Gastrocnemius medialis (tissue), 4 donors: ENCODE measurements at regions not wholly inside any gene's neighbourhood (a gene's known extent, or its start where the extent isn't known, plus 50 kb on each side); places are given as distances from the start of the nearest gene placed in this dataset.
A peak's percentile ranks its signal among the peaks of the same experiment; 100 is the strongest.

Source experiments
- ATAC-seq, 2 donors: fragments of 150-250 bp; one replicate each; pipeline ENCODE4 v1.9.1; 2016
- DNase-seq, 2 donors: peaks; one replicate each; pipeline ENCODE4 v3.0.0-alpha.2; 2019
- H3K27ac ChIP-seq, 4 donors: fragments of 200-600 bp; sonication (generic); 1 replicate in 1 of 4; 2 replicates in 3 of 4; pipeline ENCODE4 v1.5.1; 2016 to 2018; ENCODE audit warnings: mild to moderate bottlenecking in 2 of 4, moderate library complexity in 1 of 4
- H3K27me3 ChIP-seq, 3 donors: fragments of 200-600 bp; sonication (generic) in 2 of 3; 1 replicate in 1 of 3; 2 replicates in 2 of 3; pipeline versions ENCODE4 v1.5.1 to v1.6.0; 2016 to 2019; ENCODE audit warnings: mild to moderate bottlenecking in 1 of 3, moderate library complexity in 1 of 3
- H3K36me3 ChIP-seq, 2 donors: fragments of 200-600 bp; sonication (generic) in 1 of 2; one replicate each; pipeline ENCODE4 v1.5.1; 2017 to 2018
- H3K4me1 ChIP-seq, 2 donors: fragments of 200-600 bp; sonication (generic) in 1 of 2; one replicate each; pipeline ENCODE4 v1.5.1; 2016 to 2017; ENCODE audit warnings: mild to moderate bottlenecking in 2 of 2
- H3K4me3 ChIP-seq, 4 donors: fragments of 200-600 bp; sonication (generic) in 3 of 4; 1 replicate in 1 of 4; 2 replicates in 3 of 4; pipeline ENCODE4 v1.5.1; 2016 to 2019; ENCODE audit warnings: mild to moderate bottlenecking in 2 of 4
- H3K9me3 ChIP-seq, 3 donors: fragments of 200-600 bp; sonication (generic) in 2 of 3; 1 replicate in 1 of 3; 2 replicates in 2 of 3; pipeline ENCODE4 v1.5.1; 2016 to 2019
- POLR2A ChIP-seq, 2 donors: fragments of 450-650 bp; IDR thresholded peaks; one replicate each; pipeline ENCODE4 v1.6.1; 2017; ENCODE audit warnings: antibody characterized with exemption in 2 of 2, mild to moderate bottlenecking in 2 of 2, moderate library complexity in 2 of 2
- in situ Hi-C, 4 donors: fragments of 200-750 bp; cut with MboI; loops; one replicate each; pipeline versions ENCODE4 v1.15.0 to v1.8.0; 2017; ENCODE audit warnings: low sequenced_read_pairs in 4 of 4
- intact Hi-C: fragments of 100-400 bp; cut with DNase I; formaldehyde crosslinking; loops from one replicate; pipeline ENCODE4 v1.15.1; 2023; ENCODE audit warnings: low total_unique reads
- TF ChIP-seq, protein P1 (sequence below), 5 experiments: fragments of 450-650 bp in 3 of 5; fragments of 200-600 bp in 2 of 5; sonication (generic) in 2 of 5; IDR thresholded peaks in 4 of 5; conservative IDR thresholded peaks in 1 of 5; 1 replicate in 4 of 5; 2 replicates in 1 of 5; pipeline ENCODE4 v1.5.1; 2016 to 2019; ENCODE audit warnings: antibody characterized with exemption in 5 of 5, mild to moderate bottlenecking in 3 of 5, moderate library complexity in 3 of 5

DNA sequence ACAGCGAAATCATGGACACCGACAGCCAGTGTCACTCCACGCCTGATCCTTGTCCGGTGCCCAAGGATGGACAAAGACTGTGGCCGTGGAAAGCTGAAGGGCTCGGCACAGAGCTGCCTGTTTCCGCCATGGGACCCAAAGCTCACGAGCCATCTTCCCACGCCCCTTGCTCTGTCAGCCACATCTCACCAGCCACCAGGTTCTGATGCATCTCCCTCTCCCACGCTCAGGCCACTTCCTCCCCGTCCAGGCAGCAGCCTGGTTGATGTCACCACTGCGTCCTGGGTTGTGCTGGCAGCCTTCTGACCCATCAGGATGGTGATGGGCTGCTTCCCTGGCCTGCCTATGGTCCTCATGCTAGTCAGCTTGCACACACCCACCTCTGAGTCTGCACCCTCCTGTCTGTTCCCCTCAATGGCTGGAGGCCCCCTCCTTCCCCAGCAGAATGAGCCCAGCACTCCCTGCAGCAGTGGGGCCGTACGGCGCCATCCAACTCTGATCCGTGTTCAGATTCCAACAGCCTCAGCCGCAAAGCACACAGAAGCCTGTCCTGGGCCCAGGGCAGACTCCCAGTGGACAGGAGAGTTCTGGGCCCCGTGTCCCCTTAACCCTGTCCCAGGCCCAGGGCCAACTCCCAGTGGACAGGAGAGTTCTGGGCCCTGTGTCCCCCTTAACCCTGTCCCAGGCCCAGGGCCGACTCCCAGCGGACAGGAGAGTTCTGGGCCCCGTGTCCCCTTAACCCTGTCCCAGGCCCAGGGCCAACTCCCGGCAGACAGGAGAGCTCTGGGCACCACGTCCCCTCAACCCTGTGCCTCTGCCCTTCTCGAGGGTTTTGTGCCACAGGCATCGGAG lies 259.5 kb downstream of the BRD1 start:
- in situ Hi-C loops: no loop called here
- peak in 1 of 2 donors; percentile 3 for DNase-seq

DNA sequence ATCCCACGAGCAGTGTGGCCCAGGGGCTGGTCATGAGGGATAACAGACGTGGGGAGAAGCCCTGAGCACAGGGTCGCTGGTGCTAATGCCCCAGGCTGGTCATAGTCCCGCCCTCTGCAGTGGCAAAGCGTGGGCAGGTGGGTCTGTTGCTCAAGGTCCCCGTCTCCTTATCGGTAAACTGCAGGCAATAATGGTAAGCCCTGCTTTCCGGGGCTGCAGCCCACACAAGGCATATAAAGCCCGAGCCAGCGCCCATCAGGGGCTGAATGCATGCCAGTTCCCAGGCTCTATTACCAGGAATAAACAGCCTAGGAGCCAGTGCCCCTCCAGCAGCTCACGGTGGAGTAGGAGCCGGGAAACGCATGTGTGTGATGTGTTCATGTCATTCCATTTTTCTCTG lies 261.0 kb downstream of the BRD1 start:
- ATAC-seq: no peak
- in situ Hi-C loops: no loop called here

More for the DNA sequence above, 259.5 kb downstream of the BRD1 start:
- no peak for ATAC-seq
- no peaks in the 10 kb centered on the region for H3K27me3 ChIP-seq
- intact Hi-C loops: no loop called here
- TF ChIP-seq, protein P1, sequence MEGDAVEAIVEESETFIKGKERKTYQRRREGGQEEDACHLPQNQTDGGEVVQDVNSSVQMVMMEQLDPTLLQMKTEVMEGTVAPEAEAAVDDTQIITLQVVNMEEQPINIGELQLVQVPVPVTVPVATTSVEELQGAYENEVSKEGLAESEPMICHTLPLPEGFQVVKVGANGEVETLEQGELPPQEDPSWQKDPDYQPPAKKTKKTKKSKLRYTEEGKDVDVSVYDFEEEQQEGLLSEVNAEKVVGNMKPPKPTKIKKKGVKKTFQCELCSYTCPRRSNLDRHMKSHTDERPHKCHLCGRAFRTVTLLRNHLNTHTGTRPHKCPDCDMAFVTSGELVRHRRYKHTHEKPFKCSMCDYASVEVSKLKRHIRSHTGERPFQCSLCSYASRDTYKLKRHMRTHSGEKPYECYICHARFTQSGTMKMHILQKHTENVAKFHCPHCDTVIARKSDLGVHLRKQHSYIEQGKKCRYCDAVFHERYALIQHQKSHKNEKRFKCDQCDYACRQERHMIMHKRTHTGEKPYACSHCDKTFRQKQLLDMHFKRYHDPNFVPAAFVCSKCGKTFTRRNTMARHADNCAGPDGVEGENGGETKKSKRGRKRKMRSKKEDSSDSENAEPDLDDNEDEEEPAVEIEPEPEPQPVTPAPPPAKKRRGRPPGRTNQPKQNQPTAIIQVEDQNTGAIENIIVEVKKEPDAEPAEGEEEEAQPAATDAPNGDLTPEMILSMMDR (IDR thresholded peaks at IDR 0.05 in 4 of 5, conservative IDR thresholded peaks at IDR 0.05 in 1 of 5): no peak
- no peak for TF ChIP-seq POLR2A (IDR thresholded peaks at IDR 0.05)
- H3K4me3 ChIP-seq: no peak overlapping the region
- H3K4me1 ChIP-seq: no peaks in the 10 kb centered on the region
- H3K36me3 ChIP-seq: no peaks in the 10 kb centered on the region
- no peaks in the 10 kb centered on the region for H3K9me3 ChIP-seq
- H3K27ac ChIP-seq: no peak overlapping the region

DNA sequence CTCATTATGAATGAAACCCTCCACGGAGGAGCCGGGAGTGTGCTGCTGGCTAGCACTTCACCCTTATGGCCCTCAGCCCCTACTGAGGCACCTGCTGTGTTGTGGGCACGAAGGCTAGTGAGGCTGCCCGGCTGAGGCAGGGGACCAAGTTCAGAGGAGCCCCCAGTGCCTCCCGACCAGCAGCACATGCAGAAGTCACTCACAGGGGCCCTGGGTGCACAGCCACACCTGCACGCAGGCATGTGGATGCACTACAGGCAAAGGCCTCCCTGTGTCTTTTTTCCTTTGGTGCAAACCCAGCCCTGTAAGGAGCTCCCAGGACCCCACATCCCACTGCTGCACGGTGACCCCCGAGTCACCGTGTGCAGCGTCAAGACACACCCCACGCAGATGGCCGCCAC lies 261.5 kb downstream of the BRD1 start:
- Histone ChIP-seq H3K27ac (no peak overlapping the region), H3K4me1 (no peaks in the 10 kb centered on the region), H3K9me3 (no peaks in the 10 kb centered on the region), H3K4me3 (no peak overlapping the region), H3K36me3 (no peaks in the 10 kb centered on the region), H3K27me3 (no peaks in the 10 kb centered on the region)
- TF ChIP-seq, protein P1 (IDR thresholded peaks at IDR 0.05 in 4 of 5, conservative IDR thresholded peaks at IDR 0.05 in 1 of 5): no peak
- TF ChIP-seq POLR2A (IDR thresholded peaks at IDR 0.05): no peak
- DNase-seq (no peak), ATAC-seq (no peak)
- in situ Hi-C loops: no loop called here
- intact Hi-C loops: no loop called here

More for the DNA sequence above, 261.0 kb downstream of the BRD1 start:
- Histone ChIP-seq H3K36me3 (no peaks in the 10 kb centered on the region), H3K4me1 (no peaks in the 10 kb centered on the region), H3K9me3 (no peaks in the 10 kb centered on the region), H3K27me3 (no peaks in the 10 kb centered on the region), H3K27ac (no peak overlapping the region), H3K4me3 (no peak overlapping the region)
- TF ChIP-seq, protein P1 (IDR thresholded peaks at IDR 0.05 in 4 of 5, conservative IDR thresholded peaks at IDR 0.05 in 1 of 5): no peak
- no peak for TF ChIP-seq POLR2A (IDR thresholded peaks at IDR 0.05)
- peak in 1 of 2 donors; percentile 5 for DNase-seq
- intact Hi-C loops: no loop called here

DNA sequence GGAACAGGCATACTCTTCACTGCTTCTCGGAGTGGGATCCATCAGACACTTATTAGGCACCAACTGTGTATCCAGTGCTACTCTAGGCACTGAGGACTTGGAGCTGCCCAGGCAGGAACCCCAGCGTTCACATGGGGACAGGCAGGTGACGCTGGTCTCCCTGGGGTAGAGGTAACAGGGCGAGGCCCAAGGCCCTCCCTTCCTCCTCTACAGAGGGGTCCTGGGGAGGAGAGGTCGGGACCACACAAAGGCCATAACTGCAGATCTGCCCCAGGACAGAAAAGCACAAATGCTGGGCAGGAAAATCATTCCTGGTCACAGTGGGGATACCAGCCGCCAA lies 262.2 kb downstream of the BRD1 start:
- peak in 1 of 2 donors; percentile 3 for DNase-seq
- Histone ChIP-seq H3K27me3 (no peaks in the 10 kb centered on the region), H3K4me1 (no peaks in the 10 kb centered on the region), H3K27ac (no peak overlapping the region), H3K4me3 (no peak overlapping the region), H3K9me3 (no peaks in the 10 kb centered on the region), H3K36me3 (no peaks in the 10 kb centered on the region)
- intact Hi-C loops: no loop called here
- in situ Hi-C loops: no loop called here
- ATAC-seq: no peak
- TF ChIP-seq, protein P1 (IDR thresholded peaks at IDR 0.05 in 4 of 5, conservative IDR thresholded peaks at IDR 0.05 in 1 of 5): no peak
- TF ChIP-seq POLR2A (IDR thresholded peaks at IDR 0.05): no peak
